Spinal cord (tissue), 9 donors: ENCODE measurements at regions not wholly inside any gene's neighbourhood (a gene's known extent, or its start where the extent isn't known, plus 50 kb on each side); places are given as distances from the start of the nearest gene placed in this dataset.

Experiments
- DNase-seq, 6 donors: peaks; one replicate each; pipeline versions ENCODE4 v3.0.0 to v3.0.0-alpha.2; 2013 to 2015; ENCODE audit warnings: low spot score in 6 of 6, low read depth in 4 of 6
- H3K27ac ChIP-seq: one replicate; pipeline ENCODE4 v1.5.1; 2013; ENCODE audit warnings: low read depth, low read length, control low read depth
- H3K27me3 ChIP-seq: one replicate; pipeline ENCODE4 v1.6.1; 2013; ENCODE audit warnings: low read length; ENCODE audit not compliant: control insufficient read depth, insufficient read depth
- H3K36me3 ChIP-seq: one replicate; pipeline ENCODE4 v1.6.1; 2013; ENCODE audit warnings: low read length; ENCODE audit not compliant: control insufficient read depth, insufficient read depth
- H3K4me1 ChIP-seq: one replicate; pipeline ENCODE4 v1.6.1; 2013; ENCODE audit warnings: low read length; ENCODE audit not compliant: control insufficient read depth, insufficient read depth
- H3K4me3 ChIP-seq: one replicate; pipeline ENCODE4 v1.5.1; 2013; ENCODE audit warnings: low read depth, low read length, control low read depth
- H3K9me3 ChIP-seq: one replicate; pipeline ENCODE4 v1.6.1; 2013; ENCODE audit warnings: low read length; ENCODE audit not compliant: control insufficient read depth, insufficient read depth
- WGBS: methylation state at CpG from one replicate; pipeline ENCODE4 v1.1.5; 2013; ENCODE audit warnings: missing lambda C conversion rate; ENCODE audit not compliant: insufficient coverage; 5-methylcytosine and 5-hydroxymethylcytosine counted together
- donor health status: healthy.

DNA sequence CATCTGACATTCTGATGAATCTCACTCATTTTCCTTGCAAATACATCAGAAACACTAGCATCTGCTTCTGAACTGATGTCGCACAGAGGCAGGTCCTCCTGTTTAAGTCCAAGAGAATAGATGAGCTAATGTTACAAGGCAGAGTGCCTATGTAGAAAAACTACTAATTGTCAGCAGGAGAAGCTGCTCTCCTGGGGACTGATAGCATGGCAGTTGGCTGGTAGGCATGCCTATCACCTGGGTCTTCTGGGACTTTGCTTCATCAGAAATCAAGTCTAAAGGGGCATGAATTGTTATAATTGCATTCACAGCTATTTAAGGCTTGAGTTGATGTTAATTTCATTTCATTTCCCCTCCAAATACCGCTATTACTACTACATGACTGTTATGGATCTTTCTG, 457.2 kb downstream of the RAP2B start:
- no peak for DNase-seq
- Histone ChIP-seq H3K27me3 (no peaks in the 10 kb centered on the region), H3K4me3 (no peak overlapping the region), H3K9me3 (no peaks in the 10 kb centered on the region), H3K27ac (no peak overlapping the region), H3K4me1 (no peaks in the 10 kb centered on the region), H3K36me3 (no peaks in the 10 kb centered on the region)
- no CpG with 5 or more reads among the region's 2 CpGs for WGBS

DNA sequence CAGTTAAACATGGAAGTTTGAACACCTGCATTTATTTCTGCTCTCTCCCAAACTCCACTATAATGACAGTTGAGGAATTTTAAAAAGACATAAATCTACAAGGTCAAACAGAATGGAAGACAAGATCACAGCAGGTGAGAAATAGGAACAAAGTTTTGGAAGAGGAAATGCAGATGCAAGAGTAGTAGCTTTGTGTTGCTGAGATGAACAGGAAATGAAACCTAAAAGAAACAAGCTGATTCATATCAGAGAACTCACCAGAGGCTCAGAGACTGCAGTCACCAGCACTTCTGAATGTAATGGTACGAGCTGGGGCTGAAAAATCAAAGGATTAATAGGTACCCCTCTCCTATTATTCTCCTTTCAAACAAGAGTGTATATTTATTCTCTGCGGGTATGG, 459.9 kb downstream of the RAP2B start:
- no peak overlapping the region for H3K4me3 ChIP-seq
- no peaks in the 10 kb centered on the region for H3K27me3 ChIP-seq
- no peak overlapping the region for H3K27ac ChIP-seq
- no peaks in the 10 kb centered on the region for H3K4me1 ChIP-seq
- H3K9me3 ChIP-seq, result no peaks in the 10 kb centered on the region
- WGBS, result no CpG with 5 or more reads among the region's 2 CpGs
- no peak for DNase-seq
- no peaks in the 10 kb centered on the region for H3K36me3 ChIP-seq

DNA sequence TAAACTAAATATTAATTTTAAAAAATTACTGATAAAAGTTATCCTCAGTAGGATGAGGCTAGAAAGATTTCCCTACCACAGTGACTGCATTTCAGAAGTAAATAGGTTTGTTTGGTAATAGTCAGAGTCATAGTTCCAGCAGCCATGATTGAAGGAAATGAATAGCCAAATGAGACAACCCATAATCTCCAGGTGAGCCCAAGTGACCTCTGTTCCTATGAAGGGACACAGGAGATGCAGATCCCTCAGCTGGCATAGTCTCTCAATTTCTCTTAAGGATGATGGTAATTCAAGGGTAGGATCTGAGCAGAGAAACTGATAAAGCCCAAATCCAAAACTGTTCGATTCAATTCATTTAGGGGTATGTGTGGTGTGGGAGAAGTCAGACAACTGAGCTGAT, 461.8 kb downstream of the RAP2B start:
- H3K4me1 ChIP-seq, result no peaks in the 10 kb centered on the region
- DNase-seq, result no peak
- no peak overlapping the region for H3K27ac ChIP-seq
- 100% methylated on average over 1 of the region's 1 CpG for WGBS
- no peaks in the 10 kb centered on the region for H3K9me3 ChIP-seq
- no peaks in the 10 kb centered on the region for H3K36me3 ChIP-seq
- no peaks in the 10 kb centered on the region for H3K27me3 ChIP-seq
- no peak overlapping the region for H3K4me3 ChIP-seq

DNA sequence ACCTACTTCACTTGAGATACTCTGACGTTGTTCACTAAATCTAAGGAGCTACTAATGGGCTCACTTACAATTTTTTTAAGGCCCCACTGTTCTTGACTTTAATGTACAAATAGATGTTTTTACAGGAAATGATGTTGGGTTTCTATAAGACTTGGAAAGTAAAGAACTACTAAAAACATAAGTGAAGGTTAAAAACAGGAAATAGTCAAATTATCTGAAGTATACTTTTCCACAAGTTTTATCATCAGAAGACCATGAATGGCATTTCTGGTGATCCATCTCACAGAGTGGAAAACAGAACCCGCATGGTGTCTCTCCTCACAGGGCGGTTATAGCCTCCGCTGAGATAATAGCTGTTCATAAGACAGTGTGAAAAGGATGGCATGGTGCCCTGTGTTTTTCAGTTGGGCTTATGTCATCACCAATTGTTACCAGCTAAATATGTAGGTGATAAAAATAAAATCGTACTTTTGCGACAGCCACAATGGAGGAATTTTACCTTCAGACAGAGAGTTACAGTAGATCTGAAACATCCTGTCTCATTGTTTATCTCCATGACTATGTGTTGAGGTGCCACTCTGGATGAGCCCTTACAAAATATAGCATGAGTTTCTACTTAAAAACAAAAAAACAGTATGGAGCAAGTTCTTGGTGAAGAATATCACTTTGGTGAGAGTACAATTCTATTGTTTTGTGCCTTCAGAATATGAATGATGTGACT, 462.4 kb downstream of the RAP2B start:
- no peak overlapping the region for H3K4me3 ChIP-seq
- no peaks in the 10 kb centered on the region for H3K4me1 ChIP-seq
- no peaks in the 10 kb centered on the region for H3K9me3 ChIP-seq
- H3K27ac ChIP-seq, result no peak overlapping the region
- DNase-seq, result no peak
- no peaks in the 10 kb centered on the region for H3K36me3 ChIP-seq
- no peaks in the 10 kb centered on the region for H3K27me3 ChIP-seq
- WGBS, result no CpG with 5 or more reads among the region's 6 CpGs

DNA sequence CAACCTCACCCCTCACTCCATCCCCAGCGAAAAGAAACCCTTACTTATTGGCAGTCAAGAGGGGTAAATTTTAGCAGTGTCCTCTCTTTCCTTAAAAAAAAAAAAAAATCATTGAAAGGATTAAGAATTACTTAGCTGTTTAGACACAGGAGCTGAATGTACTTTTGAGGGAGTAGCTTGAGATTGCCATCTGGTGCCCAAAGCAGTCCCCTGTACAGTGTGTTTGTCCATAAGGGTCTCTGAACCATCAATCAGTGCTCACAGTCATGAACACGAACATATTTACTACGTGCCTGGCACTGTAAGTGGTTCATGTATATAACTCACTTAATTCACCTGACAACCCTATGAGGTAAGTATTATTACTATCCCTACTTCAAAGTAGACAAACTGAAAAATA, 463.5 kb downstream of the RAP2B start:
- WGBS, result no CpG with 5 or more reads among the region's 3 CpGs
- H3K4me3 ChIP-seq, result no peak overlapping the region
- H3K4me1 ChIP-seq, result no peaks in the 10 kb centered on the region
- DNase-seq, result no peak
- no peaks in the 10 kb centered on the region for H3K9me3 ChIP-seq
- H3K27me3 ChIP-seq, result no peaks in the 10 kb centered on the region
- no peaks in the 10 kb centered on the region for H3K36me3 ChIP-seq
- H3K27ac ChIP-seq, result no peak overlapping the region

DNA sequence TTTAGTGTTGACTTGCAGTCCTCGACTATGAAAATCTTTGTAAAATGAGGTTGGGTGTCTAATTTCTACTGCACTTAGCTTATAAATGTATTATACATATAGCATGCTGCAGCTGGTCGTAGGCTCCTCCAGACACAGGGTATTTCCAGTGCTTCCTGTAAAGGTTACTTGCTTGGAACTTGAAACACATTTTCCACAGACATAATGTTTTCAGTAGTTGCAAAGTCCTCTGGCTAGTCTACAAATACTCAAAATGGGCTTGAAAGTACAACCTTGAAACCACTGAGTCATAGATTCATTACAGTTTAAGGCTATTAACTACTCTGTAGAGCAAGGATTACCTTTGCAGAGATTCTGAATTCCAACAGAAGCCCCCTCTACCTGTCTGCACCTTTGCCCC, 464.1 kb downstream of the RAP2B start:
- DNase-seq, result no peak
- no CpG with 5 or more reads among the region's 2 CpGs for WGBS
- no peak overlapping the region for H3K27ac ChIP-seq
- no peaks in the 10 kb centered on the region for H3K36me3 ChIP-seq
- H3K27me3 ChIP-seq, result no peaks in the 10 kb centered on the region
- H3K4me1 ChIP-seq, result no peaks in the 10 kb centered on the region
- H3K4me3 ChIP-seq, result no peak overlapping the region
- H3K9me3 ChIP-seq, result no peaks in the 10 kb centered on the region

DNA sequence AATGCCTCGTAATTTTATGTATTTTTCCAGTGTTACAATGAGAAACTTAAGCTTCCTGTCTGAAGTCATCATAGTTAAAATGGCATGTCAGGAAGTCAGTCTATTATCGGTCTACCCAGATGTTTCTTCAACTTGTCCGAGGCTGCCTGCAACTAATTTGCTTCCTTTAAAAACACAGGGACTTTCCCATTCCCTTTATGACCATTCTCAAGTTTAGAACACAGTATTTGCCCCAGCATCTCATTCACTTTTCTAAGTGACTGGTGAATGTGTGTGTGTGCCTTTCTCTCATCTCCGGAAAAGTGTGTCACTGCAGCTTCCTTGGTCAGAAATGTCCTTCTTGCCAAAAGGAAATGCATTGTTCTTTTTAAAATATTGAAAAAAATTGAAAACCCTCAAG, 466.6 kb downstream of the RAP2B start:
- DNase-seq, result no peak
- H3K9me3 ChIP-seq, result no peaks in the 10 kb centered on the region
- H3K27me3 ChIP-seq, result no peaks in the 10 kb centered on the region
- no peak overlapping the region for H3K27ac ChIP-seq
- no CpG with 5 or more reads among the region's 4 CpGs for WGBS
- H3K4me3 ChIP-seq, result no peak overlapping the region
- no peaks in the 10 kb centered on the region for H3K36me3 ChIP-seq
- H3K4me1 ChIP-seq, result no peaks in the 10 kb centered on the region

DNA sequence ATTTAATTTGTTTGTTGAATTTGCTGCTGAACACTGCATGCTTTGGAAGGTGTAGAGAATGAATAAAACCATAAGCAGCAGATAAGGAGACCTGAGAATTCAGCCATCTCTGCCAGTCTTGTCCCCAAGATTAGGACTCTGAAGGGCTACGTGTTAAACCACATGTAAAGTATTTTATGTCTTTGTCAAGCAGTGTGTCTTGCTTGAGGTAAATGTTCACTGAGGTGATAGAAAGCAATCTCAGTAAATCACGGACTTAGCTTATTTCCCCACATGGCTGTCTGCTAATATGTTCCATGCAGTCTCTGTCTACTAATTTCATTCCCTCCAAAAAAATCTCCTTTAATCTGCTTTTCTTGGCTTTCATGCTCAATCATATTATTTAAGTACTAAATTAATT, 467.1 kb downstream of the RAP2B start:
- Histone ChIP-seq H3K27ac (no peak overlapping the region), H3K9me3 (no peaks in the 10 kb centered on the region), H3K27me3 (no peaks in the 10 kb centered on the region), H3K4me3 (no peak overlapping the region), H3K4me1 (no peaks in the 10 kb centered on the region), H3K36me3 (no peaks in the 10 kb centered on the region)
- no CpG with 5 or more reads among the region's 2 CpGs for WGBS
- peak in 1 of 6 donors; percentile 52 for DNase-seq

DNA sequence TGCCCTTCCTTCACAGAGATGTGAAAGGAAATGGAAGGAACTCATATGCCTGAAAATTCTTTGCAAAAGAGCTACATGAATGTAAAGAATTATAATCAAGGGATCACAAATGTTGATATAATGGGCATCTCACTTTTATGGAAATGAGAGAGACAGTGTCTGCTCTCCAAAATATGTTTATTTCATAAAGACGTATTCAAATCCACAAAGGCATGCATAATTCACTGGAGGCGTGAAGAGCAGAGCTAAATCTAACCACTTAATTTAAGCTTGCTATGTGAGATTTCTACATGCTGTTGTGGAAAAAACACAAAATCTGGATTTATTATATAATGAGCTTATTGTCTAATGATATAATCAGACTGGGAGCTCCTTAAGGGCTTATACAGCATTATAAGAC, 469.1 kb downstream of the RAP2B start:
- H3K9me3 ChIP-seq, result no peaks in the 10 kb centered on the region
- H3K27ac ChIP-seq, result no peak overlapping the region
- DNase-seq, result peak in 1 of 6 donors; percentile 38
- H3K27me3 ChIP-seq, result no peaks in the 10 kb centered on the region
- H3K36me3 ChIP-seq, result no peaks in the 10 kb centered on the region
- H3K4me1 ChIP-seq, result no peaks in the 10 kb centered on the region
- no peak overlapping the region for H3K4me3 ChIP-seq
- no CpG with 5 or more reads among the region's 2 CpGs for WGBS

DNA sequence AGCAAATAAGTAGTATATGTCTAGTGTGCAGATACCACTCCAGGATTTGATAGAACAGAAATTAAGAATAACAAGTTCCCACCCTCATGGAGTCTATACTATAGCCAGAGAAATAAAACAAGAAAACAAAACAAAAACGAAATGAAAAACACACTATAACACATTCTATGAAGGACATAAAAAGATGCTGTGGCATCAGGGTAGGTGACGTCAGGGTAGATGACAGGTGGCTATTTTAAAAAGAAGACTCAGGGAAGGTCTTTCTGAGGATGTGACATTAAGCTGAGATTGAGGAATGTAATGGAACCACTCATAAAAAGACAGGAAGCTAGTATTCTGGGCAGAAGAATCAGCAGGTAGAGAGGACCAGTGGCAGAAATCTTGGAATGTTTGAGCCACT, 469.6 kb downstream of the RAP2B start:
- Histone ChIP-seq H3K9me3 (no peaks in the 10 kb centered on the region), H3K27me3 (no peaks in the 10 kb centered on the region), H3K4me3 (no peak overlapping the region), H3K36me3 (no peaks in the 10 kb centered on the region), H3K27ac (no peak overlapping the region), H3K4me1 (no peaks in the 10 kb centered on the region)
- WGBS, result 100% methylated on average over 1 of the region's 2 CpGs
- no peak for DNase-seq
